Stomach (tissue), 4 donors: ENCODE measurements at regions not wholly inside any gene's neighbourhood (a gene's known extent, or its start where the extent isn't known, plus 50 kb on each side); places are given as distances from the start of the nearest gene placed in this dataset.

Experiments used
- CTCF ChIP-seq, 7 experiments: fragments of 450-650 bp in 4 of 7; fragments of 200-600 bp in 3 of 7; sonication (generic) in 3 of 7; IDR thresholded peaks; one replicate each; pipeline ENCODE4 v1.5.1; 2016 to 2019; ENCODE audit warnings: antibody characterized with exemption in 7 of 7, control low read depth in 2 of 7, mild to moderate bottlenecking in 1 of 7
- EP300 ChIP-seq: sonication (generic); formaldehyde crosslinking; IDR thresholded peaks from one replicate; pipeline ENCODE4 v1.6.1; 2017; ENCODE audit warnings: antibody characterized with exemption
- POLR2A ChIP-seq, 4 donors: fragments of 450-650 bp; IDR thresholded peaks; one replicate each; pipeline ENCODE4 v1.6.1; 2016; ENCODE audit warnings: antibody characterized with exemption in 4 of 4, control low read depth in 2 of 4, mild to moderate bottlenecking in 1 of 4, moderate library complexity in 1 of 4

- no peak for TF ChIP-seq CTCF (IDR thresholded peaks at IDR 0.05)
- TF ChIP-seq POLR2A (IDR thresholded peaks at IDR 0.05), result no peak
- no peak for TF ChIP-seq EP300
These were observed 79.9 kb upstream of the DLX2 start for GRCh38 chr2:172182624-172183023.
